IPS-11a (cell line): ENCODE measurements at regions not wholly inside any gene's neighbourhood (a gene's known extent, or its start where the extent isn't known, plus 50 kb on each side); places are given as distances from the start of the nearest gene placed in this dataset.
"Not testable (repeated sequence)": the region's sequence is repeated elsewhere in the genome, so short reads cannot be mapped to it uniquely, and the experiment has no call there.

ENCODE experiments used
- H3K4me3 ChIP-seq: one replicate; pipeline ENCODE4 v1.5.1; 2013; ENCODE audit warnings: low read depth, low read length, control low read depth

DNA sequence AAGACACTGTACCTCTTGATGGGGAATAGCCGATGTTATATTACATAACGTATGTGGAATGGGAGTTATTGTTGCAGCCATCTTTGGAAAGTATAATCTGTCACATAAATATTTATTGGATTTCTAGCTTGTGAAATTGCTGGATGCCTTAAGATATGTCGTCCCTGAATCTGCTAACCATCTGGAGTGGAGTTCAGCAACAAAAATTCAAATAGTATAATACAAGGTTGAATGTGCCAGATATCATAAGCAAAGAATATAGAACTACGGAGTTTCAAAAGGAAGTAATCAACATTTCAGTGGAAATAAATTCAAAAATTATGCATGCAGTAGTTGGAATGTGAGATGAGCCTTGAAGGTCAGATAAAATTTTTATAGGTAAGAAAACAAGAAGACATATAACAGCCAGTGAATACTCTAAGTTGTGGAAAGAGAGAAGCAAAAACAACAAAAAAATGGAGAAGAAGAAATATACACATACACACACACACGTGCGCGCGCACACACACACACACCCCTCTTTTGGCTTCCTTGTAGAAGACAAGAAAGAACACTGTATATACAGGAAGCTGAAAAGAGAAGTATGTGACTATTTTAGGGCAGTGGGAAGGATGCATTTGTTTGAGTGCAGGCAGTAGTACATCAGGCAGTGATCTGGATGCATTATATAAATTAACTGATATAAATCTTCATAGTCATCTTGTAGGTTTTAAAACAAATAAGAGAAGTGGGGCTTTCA lies 516.7 kb downstream of the KCNT2 start:
- no peak overlapping the region for H3K4me3 ChIP-seq

DNA sequence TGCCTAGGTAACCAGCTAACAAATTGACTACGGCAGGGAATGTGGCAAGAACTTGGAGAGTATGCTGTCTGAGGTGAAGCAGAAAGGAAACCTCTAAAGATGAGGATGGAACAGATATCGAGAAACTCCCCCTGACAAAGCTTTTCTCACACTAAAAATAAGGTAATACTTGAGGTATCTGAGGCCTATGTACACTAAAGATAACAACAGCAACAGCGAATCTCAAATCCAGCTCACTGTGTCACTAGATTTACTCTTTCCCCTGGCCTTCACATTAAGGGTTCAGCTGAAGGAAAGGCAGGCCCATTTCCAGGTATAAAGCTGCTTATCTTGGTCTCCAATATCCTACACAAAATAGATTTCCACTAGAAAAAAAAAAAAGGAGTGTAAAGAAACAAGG lies 518.0 kb downstream of the KCNT2 start:
- H3K4me3 ChIP-seq = no peak overlapping the region

DNA sequence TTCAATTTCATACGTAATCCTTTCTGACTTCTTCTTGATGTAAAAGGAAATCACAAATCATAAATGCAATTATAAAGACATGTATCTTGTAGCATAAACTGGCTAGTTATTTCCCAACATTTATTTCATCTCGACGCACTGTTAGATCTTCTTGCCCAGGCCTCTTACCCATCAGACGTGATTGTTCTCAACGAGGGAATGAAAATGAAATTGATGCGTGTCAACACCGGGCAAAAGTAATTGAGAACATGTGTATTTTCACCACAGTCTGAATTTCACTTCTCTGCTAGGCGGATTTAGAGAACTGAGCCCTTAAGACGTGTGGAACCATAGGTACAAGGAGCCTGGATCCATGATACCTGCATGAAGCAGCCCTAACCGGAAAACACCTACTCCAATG lies 519.7 kb downstream of the KCNT2 start:
- no peak overlapping the region for H3K4me3 ChIP-seq

DNA sequence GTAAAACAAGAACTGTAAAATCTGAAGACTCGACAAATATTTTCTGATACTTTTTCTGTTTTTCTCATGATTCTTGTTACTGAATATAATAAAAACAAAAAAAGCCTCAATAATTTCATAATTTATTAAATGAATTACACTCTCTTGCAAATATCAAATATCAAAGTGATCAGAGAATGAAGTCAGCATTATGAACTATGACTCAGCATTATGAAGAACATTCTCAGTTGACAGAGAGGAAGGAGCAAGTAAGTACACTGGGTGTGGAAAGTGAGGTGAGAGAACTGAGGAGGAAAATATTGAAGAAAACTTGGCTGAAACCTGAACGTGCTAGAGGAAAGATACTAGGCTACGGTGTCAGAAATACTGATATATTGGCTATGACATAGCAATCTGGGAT lies 529.5 kb downstream of the KCNT2 start:
- no peak overlapping the region for H3K4me3 ChIP-seq

DNA sequence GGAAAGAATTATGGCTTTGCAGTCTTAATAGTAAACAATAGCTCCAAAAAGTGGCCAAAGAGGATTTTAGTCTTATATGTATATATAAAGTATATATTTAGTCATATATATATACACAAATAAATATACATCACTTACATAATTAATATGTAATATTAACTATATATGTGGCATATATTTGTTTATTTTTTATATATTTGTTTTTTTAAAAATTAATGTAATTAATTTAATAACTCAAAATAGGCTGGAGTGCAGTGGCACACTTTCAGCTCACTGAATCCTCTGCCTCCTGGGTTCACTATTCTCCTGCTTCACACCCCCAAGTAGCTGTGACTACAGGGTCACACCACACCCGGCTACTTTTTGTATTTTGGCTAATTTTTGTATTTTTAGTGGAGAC lies 532.6 kb downstream of the KCNT2 start:
- no peak overlapping the region for H3K4me3 ChIP-seq

DNA sequence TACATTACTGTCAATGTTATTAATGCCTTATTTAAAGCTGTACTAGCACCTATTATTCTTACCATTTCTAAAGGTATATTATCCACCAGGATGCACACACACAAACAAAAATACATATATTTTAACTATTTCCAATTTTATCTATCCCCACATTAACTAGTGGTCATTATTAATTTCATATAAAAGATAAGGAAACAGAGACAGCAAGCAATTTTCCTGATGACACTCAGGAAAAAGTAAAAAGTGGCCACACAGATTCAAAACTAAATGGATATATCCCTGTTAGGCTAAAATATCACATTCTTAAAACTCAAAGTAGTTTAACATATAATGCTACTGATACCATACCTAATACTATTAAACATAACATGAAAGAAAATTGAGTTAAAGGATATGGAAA lies 534.1 kb downstream of the KCNT2 start:
- no peak overlapping the region for H3K4me3 ChIP-seq

DNA sequence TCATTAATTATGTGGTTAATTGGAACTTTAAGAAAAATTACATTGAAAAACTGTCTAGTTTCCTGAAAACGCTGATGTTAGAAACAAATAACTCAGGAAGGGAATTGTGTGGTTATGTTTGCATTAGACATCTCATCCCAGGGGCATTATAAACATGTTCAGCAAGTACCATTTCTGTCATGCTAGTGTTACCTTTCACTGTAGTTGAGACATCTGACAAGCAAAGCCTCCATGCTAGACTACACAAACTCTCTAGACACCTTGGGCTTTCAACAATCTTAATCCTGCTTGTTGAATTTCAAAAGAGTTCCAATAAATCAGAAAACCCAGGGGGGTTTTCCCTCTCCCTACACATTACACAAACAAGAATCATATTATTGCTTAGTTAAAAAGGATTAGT lies 536.8 kb downstream of the KCNT2 start:
- no peak overlapping the region for H3K4me3 ChIP-seq

DNA sequence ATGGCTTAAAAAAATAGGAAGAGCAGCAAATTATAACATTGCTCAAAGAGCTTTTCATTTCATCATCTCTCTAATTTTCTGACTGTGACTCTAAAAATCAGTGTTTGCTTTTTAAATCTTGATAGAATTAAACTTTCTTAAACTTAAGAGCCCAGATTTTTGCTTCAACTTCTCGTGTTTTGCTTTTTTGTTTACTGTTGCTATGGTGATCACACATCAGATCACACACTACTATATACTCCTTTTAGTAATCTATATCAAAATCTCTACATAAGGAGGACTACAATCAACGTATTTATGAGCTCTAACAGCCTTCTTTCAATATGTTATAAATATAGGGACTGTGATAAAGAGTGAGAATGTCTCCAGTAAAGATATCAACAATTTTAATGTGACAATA lies 537.3 kb downstream of the KCNT2 start:
- H3K4me3 ChIP-seq = no peak overlapping the region

DNA sequence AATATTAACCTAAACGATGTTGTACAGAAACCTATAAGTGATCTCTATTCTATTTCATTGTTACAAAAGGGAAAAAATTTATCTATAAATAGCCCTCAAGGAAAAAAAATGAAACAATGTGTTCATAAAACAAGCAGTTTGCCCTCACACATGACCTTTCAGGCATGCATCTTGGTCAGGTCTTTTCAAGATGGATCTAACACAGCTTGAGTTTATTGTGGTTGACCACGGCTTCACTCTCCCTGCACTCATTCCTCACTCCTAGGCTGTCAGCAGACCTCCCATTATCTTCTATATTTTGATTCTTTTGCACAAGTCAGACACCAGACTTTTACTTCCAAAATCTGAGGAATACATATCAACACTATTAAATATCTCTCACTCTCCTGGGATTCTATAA lies 544.3 kb downstream of the KCNT2 start:
- H3K4me3 ChIP-seq = no peak overlapping the region

DNA sequence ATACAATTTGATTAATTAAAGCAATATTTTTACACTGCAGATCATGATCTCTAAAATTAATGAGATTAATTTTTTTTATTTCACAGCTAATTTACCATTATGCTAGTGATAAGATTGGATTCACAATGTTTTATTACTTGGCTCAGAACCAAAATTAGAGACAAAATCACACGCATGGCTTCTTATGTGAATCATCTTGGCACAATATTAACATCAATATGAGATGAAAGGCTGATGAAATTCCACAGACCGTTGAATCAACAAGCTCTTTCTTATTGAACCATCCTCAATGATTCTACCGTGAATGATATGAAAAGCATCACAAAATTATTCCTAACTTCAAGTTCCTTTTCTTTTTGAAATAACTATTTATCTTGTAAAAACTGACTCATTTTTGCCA lies 544.9 kb downstream of the KCNT2 start:
- no peak overlapping the region for H3K4me3 ChIP-seq

DNA sequence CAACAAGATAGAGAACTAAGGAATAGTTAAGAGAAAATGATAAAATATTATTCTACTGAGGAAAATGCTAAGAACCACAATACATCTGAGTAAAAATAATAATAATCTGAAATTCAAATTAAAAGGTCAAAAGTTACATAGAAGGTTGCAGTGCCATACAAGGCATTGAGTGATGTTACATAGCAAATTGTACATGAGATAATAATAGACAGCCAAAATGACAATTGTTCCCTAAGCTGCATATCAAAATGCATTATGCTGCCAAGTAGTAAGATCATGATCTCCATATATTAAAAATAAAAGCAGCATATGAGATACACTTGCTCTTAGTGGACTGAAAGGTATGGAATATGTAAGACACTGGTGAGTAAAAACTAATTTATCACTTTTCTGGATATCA lies 547.7 kb downstream of the KCNT2 start:
- H3K4me3 ChIP-seq = no peak overlapping the region

DNA sequence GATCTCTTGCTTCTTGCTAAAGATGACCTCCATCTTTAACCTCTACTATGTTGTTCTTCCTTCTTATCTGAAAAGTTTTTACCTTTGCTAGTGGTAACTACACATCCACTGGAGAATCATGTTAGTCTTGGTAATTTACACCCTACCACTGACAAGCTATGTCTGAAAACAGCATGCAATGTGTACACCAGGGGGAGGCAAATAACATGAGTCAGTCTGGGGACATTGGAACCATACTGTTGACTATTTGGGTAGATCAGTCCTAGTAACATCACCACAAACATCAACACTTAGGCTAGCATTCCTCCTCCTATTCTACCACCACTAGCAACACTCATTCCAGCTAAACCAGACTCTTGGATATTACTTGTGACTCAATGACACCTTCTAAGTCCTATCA lies 549.0 kb downstream of the KCNT2 start:
- H3K4me3 ChIP-seq = no peak overlapping the region

DNA sequence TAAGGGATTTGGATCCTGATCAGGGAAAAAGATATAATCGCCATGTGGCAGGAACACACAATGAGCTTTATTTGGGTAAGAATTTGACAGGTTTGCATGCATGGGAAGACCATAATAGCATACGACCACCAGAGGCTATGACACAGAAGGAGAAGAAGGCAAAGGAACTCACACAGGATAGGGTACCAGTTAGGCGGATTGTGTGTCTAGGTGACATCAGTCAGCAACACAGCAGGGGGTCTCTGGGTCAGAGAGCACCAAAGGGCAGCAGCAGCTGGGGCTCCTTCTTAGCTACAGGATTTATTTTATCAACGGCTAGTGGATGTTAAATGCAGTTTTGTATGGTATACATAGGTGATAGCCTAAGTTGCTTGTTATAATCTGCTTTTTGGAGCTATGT lies 551.3 kb downstream of the KCNT2 start:
- no peak overlapping the region for H3K4me3 ChIP-seq

DNA sequence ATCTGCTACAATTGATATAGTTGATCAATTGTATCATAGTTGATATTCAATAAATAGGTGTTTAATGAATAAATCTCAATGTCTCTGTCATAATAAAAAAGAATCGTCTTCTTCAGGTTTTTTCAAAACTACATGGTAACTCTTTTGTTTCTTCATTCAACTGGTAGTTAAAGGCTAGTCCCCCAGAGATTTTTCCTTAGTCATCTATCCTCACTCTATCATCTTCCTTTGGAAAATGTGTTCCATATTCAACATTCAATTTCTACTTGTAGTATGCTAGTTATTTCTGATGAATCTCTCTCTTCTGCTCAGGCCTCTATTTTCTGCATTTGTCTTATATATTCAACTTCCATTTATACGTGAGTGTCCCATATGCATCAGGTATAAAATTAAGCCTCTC lies 558.8 kb downstream of the KCNT2 start:
- H3K4me3 ChIP-seq = no peak overlapping the region

DNA sequence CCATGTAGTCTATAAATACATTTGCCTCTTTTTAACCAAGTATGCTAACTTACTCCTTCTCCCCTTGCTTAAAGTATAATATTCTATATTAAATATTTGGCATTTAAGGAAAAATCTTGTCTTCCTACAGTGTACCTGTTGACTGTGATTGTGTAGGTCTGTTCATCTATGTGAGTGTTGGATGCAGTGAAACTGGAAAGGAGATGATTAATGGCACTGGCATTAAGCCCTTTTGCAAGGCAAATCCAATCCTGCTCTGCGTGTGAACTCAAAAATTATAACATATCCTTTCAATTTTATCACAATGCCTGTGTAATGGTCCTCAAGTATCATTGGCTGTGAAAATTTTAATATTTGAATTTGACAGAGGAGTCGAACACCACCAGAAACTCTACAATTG lies 565.0 kb downstream of the KCNT2 start:
- H3K4me3 ChIP-seq = no peak overlapping the region

DNA sequence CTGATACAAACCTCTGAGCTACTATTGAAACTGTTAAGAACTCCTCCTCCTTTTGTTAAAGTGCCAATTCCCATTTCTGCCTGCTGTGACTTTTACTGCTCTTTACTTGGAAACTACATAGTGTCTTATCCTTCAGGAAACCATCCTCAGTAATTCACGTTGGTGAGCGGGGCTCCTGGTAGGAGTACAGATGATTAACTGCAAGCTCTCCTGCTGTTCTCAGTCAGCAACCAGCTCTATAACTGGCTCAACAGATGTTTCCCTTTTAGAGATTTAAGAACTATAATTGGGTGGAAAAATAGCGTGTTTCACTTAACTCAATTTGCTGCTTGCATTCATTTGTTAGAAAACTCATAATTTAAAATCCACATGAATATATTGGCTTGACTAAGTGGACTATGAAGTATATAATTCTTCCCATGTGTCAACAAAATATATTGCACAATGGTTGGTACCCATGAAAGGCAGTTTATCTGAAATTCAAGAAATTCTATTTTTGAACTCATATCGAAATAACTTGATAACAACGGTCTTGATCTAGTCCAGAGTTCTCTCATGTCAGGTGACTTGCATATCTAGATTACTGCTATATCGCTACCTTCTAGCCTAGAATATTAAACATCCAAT lies 574.0 kb downstream of the KCNT2 start:
- H3K4me3 ChIP-seq = no peak overlapping the region

DNA sequence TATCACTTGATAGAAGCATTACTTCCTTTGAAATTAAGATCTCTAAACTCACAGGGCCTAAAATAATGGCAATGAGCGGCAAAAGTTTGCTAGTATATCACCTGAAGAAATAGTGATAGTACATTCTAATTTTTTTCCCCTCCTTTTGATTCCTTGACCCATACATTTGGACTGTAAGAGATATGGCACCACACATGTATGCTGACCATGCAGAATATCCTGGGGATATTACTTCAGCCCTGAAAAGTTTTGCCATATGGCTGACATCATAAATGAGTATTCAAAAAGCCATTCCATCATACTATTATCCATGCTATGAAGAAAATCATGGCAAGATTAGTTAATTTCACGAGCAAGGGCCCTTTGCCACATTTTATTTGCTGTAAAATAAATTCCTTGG lies 576.9 kb downstream of the KCNT2 start:
- not testable (repeated sequence) for H3K4me3 ChIP-seq

DNA sequence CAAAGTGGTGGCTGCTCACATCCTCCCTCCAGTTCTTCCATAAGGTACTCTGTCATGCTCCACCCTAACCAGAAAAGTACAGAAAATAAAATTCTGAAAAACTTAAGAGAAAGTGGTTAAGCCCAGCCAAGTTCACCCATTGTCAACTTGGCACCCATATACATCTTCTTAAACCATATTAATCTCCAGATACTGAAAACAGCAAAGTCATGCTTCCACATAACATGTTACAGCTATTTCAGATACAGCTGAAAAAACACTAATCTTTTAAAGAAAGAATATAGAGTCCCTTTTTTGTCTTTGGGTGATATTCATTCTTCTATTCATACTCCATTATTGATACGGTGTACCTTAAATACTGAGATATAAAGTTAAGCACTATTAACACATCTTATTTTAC lies 577.8 kb downstream of the KCNT2 start:
- no peak overlapping the region for H3K4me3 ChIP-seq

DNA sequence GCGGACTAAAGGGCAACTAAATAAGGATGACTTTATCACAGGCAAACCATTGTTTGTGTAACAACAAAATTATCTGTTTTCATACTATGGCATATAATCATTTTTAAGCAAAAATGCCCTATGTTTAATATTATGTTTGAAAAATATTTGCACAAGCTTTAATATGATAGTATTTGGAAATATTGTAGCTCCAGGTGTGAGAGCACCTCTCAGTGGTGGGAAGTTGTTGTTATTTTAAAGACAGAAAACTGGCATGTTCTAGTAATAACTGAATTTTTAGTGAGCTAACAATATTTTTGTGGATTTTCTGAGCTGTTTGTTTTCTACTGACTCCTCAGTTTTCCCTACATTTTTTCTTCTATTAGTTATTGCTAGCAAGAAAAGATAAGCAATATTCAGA lies 578.8 kb downstream of the KCNT2 start:
- no peak overlapping the region for H3K4me3 ChIP-seq

DNA sequence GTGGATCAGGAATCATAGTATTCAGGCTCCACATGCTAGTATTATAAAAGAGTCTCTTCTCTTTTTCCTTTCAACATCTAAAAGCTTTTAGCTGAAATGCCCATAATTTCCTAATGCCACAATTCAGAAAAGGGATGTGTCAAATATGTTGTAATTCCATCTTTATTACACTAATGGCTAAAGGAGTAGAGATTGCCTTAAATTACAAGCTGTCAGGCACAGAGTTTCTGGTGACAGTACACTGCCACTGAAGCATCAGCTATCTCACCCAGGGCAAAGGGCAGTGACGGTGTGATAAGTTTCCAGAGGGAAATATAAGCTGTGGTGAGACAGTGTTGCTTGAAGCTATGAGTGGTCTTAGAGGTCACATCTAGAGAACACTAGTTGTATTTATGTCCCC lies 581.1 kb downstream of the KCNT2 start:
- H3K4me3 ChIP-seq = no peak overlapping the region

DNA sequence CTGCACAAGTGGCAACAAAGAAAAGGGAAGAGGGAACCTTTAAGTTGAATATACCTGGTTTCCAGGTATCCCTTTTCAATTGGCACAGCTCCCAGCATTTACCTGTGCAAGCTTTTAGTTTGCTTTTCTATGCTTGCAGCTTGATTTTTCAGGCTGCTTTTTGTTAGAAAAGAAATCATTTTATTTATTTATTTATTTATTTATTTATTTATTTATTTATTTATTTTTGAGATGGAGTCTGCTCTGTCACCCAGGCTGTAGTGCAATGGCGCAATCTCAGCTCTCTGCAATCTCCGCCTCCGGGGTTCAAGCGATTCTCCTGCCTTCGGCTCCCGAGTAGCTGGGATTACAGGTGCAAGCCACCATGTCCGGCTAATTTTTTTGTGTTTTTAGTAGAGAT lies 587.1 kb downstream of the KCNT2 start:
- H3K4me3 ChIP-seq = not testable (repeated sequence)

DNA sequence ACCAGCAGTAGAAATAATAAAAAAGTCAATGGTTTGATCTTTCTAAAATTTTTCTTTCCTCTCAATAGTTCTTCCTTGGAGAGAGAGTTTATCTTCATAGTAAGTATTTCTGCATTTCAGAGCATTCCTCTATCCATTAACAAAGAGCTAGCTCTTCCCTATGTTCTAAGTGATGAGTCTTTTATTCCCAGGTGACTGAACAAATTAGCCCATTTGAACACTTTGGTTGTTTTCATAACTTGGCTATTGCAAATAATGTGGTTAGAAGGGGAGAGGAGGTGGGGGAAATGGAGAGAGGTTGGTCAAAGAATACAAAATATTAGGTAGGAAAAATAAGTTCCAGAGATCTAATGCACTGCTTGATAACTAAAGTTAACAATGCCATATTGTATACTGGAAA lies 598.9 kb downstream of the KCNT2 start:
- H3K4me3 ChIP-seq = no peak overlapping the region

DNA sequence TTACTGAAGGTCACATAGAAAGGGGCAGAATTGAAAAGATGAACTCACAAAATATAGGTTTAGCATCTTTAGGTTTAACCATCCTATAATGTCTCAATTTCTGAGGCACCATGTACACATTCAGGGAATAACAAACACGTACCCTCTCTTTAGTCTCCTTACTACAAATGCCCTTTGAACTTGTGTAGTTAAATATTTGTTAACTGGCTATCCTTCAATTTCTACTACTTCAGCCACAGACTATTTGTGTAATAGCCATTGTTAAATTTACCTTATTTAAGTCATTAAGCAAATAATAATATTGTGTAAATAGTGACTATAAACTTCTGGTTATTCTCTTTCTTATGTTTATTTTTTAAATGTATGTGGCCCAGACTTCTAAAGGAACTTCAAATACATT lies 600.5 kb downstream of the KCNT2 start:
- H3K4me3 ChIP-seq = no peak overlapping the region
